NCI-H345 (cell line): ENCODE measurements at regions not wholly inside any gene's neighbourhood (a gene's known extent, or its start where the extent isn't known, plus 50 kb on each side); places are given as distances from the start of the nearest gene placed in this dataset.
A peak's percentile ranks its signal among the peaks of the same experiment; 100 is the strongest.

Experiments
- DNase-seq: peaks from one replicate; lab custom pipeline; 2025; lab: John Stamatoyannopoulos, UW

GRCh38 chr4:102440498-102440897 is 60.7 kb upstream of the NFKB1 start:
- no peak for DNase-seq

DNA sequence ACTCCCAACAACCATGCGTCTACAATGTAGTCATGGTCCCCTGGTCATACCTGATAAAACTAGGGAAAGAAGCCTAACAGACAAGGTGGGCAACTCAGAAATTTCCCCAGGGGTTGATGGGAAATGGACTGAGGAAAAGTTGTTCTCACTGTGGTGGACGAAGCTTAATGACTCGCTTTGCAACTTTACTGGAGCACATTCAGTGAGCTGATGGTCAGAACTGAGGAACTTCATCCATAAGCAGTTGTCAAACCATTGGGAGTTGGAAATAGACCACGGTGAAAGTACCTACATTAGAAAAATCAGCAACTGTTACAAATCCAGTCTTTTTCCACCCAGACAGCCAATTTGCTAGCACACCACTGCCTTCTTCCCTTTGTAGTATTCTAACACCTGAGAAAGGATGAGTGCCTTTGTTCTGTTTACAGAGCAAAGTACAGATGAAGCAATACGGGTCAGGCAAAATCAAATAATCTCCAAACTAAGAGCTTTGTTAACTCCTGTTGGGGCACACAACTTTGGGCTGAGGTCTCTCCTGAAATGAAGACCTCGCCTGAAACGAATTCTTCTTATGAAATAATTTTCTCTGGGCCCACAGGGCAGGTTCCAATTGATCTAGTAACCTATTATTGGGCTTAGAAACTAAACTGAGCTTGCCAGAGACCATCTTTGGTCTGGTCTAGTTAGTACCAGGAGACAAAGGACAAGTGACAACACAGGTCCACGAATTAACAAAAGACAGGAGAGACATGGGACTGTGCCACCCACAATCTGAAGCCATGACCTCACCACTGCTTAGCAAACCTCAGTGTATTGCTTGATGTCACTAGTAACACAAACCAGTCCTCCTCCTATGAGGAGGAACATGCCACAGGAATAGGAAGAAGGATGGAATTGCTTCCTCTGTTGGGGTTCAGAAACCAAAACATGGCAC is 58.9 kb upstream of the NFKB1 start:
- no peak for DNase-seq

GRCh38 chr4:102444752-102445151 is 56.4 kb upstream of the NFKB1 start:
- no peak for DNase-seq

DNA sequence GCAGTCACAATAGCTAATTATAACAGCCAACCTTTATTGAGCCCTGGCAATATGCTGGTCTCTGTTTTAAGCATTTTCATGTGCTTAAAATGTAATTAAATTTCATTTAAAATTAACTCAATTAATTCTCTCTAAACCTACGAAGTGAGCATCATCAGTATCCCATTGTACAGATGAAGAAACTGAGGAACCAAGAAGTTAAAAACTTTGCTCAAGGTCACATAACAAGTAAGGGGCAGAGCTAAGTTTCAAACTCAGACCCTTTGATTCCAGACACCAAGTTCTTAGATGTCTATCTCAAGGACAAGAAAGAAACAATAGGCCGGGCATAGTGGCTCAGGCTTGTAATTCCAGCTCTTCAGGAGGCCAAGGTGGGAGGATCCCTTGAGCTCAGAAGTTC is 55.9 kb upstream of the NFKB1 start:
- no peak for DNase-seq

DNA sequence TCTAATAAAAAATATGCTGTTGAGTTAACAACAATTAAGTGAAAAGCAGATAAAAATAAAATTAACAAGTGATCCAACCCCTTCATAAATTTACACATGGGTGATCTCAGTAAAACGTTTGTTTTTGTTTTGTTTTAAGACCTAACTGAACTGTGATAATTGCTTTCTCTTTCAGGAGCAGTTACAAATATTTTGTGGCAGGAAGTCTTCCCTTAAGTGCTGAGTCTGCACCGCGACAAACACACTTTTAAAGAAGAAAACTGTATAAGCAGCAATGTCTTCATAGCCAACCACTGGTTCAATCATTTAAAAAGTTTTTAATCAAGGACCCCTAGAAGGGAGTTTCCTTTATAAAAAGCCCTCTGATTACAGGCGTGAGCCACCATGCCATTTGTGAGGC is 53.7 kb upstream of the NFKB1 start:
- DNase-seq: no peak

DNA sequence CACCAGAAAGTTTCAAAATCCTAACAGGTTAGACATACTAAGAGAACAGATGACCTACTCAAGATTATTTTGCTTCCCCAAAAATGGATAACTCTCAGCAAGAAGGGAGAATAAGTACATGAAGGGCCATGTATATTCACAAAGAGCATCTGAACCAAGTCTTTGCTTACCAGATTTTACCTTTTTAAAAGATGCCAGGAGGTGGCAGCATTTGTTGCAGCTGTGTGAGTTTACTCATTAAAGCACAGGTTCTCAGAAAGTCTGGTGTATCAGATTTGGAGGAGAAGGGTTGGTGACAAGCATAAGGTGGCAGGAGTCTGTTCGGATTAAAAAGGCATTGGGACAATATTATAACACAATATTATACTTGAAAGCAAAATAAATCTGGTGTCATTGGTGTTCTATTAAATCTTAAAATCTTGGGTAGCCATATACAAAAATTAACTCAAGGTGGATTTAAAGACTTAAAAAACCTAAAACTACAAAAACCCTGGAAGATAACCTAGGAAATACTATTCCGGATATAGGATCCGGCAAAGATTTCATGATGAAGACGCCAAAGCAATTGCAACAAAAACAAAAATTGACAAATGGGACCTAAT is 51.3 kb upstream of the NFKB1 start:
- DNase-seq: peak; percentile 61

- no peak for DNase-seq
These were observed 49.9 kb upstream of the NFKB1 start for GRCh38 chr4:102451266-102451665.
